ENCODE measurements at regions not wholly inside any gene's neighbourhood (a gene's known extent, or its start where the extent isn't known, plus 50 kb on each side); places are given as distances from the start of the nearest gene placed in this dataset.

DNA sequence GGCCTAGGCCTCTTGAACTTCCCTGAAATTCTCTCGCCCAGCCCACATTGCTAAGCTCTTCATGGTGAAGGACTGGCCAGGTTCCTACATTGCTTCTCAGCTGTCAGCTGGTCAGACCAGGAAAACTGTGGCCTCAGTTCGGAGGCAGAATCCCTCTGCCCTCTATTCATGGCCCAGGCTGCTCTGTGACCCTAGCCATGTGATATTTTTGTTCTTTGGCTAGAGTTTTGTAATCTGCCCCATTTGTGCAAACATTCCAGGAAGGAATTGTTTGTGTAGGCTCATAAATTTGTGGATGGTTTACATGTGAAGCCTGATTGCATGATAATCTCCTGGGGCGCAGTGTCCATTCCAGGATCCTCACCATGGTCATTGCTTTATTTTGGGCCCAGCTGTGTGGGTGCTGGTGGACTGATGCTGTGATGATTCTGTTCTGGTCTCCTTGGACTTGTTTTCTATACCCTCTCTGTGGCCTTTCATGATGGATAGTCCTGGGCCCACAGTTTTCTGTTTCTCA, 149.1 kb upstream of the E2F8 start:
- peaks cover 0 to 4% (median 2%) of the 10 kb centered on the region in 7 donors for H3K9me3 Mint-ChIP-seq
- Histone ChIP-seq H3K27me3 (ENCODE audit: control insufficient read depth in 2 of 2, insufficient read depth in 2 of 2, low read length in 2 of 2) (no peaks in the 10 kb centered on the region), H3K36me3 (replicated peaks in 1 of 2; ENCODE audit: control insufficient read depth in 1 of 2, insufficient read depth in 2 of 2, low read length in 2 of 2) (no peaks in the 10 kb centered on the region), H3K4me1 (ENCODE audit: control insufficient read depth in 1 of 2, insufficient read depth in 2 of 2, low read length in 2 of 2) (no peaks in the 10 kb centered on the region), H3K4me2 (replicated peaks; ENCODE audit: extremely low read depth, low read length, poor library complexity, severe bottlenecking) (no peak overlapping the region), H3K79me2 (ENCODE audit: insufficient read depth, low read length) (no peaks in the 10 kb centered on the region), H4K20me1 (ENCODE audit: insufficient read depth, low read length) (no peaks in the 10 kb centered on the region), H3K9ac (ENCODE audit: insufficient read depth, low read length, poor library complexity, severe bottlenecking) (no peak overlapping the region), H3K27ac (ENCODE audit: low read depth in 1 of 2, low read length in 2 of 2) (no peak overlapping the region), H3K4me3 (replicated peaks in 1 of 3; ENCODE audit: low read depth in 2 of 3, low read length in 3 of 3) (no peak overlapping the region), H3K9me3 (replicated peaks in 1 of 2; ENCODE audit: control insufficient read depth in 1 of 2, insufficient read depth in 1 of 2, low read length in 2 of 2) (no peaks in the 10 kb centered on the region), H2AFZ (ENCODE audit: insufficient read depth, low read depth, low read length, poor library complexity, severe bottlenecking) (no peak overlapping the region)
- intact Hi-C loops (cut with micrococcal nuclease) = no loop called here
- no peaks in the 10 kb centered on the region for H3K4me1 Mint-ChIP-seq
- no peak for DNase-seq
- peaks cover 4 to 6% (median 5%) of the 10 kb centered on the region in 3 donors for H3K27me3 Mint-ChIP-seq (ENCODE audit: low read depth in 3 of 3)
- TF ChIP-seq, protein P1, sequence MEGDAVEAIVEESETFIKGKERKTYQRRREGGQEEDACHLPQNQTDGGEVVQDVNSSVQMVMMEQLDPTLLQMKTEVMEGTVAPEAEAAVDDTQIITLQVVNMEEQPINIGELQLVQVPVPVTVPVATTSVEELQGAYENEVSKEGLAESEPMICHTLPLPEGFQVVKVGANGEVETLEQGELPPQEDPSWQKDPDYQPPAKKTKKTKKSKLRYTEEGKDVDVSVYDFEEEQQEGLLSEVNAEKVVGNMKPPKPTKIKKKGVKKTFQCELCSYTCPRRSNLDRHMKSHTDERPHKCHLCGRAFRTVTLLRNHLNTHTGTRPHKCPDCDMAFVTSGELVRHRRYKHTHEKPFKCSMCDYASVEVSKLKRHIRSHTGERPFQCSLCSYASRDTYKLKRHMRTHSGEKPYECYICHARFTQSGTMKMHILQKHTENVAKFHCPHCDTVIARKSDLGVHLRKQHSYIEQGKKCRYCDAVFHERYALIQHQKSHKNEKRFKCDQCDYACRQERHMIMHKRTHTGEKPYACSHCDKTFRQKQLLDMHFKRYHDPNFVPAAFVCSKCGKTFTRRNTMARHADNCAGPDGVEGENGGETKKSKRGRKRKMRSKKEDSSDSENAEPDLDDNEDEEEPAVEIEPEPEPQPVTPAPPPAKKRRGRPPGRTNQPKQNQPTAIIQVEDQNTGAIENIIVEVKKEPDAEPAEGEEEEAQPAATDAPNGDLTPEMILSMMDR (IDR thresholded peaks at IDR 0.05) = no peak
- 100% methylated on average over 1 of the region's 3 CpGs for WGBS (ENCODE audit: insufficient coverage)
- H3K4me3 Mint-ChIP-seq = no peak overlapping the region
- no peak overlapping the region for H3K27ac Mint-ChIP-seq
- no peaks in the 10 kb centered on the region for H3K36me3 Mint-ChIP-seq

DNA sequence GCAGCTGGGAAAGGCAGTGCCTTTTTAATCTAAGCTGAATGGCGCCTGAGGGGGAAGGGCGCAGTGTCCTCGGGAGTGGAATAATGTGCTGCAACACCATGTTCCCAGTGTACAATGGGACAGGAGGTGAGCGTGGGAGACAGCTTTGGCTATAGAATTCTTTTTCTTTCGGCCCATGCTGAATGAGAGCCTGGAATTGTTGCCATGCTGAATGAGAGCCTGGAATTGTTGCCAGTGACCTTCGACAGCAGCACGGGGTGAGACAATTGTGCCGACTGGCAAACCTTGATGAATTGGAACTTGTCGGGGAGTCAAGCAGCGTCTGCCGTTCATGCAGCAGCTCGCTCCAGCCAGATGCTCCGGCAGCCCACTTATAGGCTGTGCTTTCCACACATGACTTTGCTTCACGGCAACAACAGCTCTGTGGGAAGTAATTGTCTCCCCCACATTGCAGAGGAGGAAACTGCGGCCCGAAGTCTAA, 141.4 kb upstream of the E2F8 start:
- Mint-ChIP-seq H3K27me3 (ENCODE audit: low read depth in 3 of 3) (peaks cover 12 to 16% (median 14%) of the 10 kb centered on the region in 3 donors), H3K36me3 (no peaks in the 10 kb centered on the region), H3K4me3 (no peak overlapping the region), H3K27ac (no peak overlapping the region), H3K4me1 (no peaks in the 10 kb centered on the region), H3K9me3 (peaks cover 0 to 3% (median 0%) of the 10 kb centered on the region in 7 donors)
- TF ChIP-seq, protein P1 (IDR thresholded peaks at IDR 0.05) = no peak
- Histone ChIP-seq H2AFZ (ENCODE audit: insufficient read depth, low read depth, low read length, poor library complexity, severe bottlenecking) (no peak overlapping the region), H3K27me3 (ENCODE audit: control insufficient read depth in 2 of 2, insufficient read depth in 2 of 2, low read length in 2 of 2) (peaks cover 2 to 6% of the 10 kb centered on the region in 2 donors), H3K9ac (ENCODE audit: insufficient read depth, low read length, poor library complexity, severe bottlenecking) (no peak overlapping the region), H3K36me3 (replicated peaks in 1 of 2; ENCODE audit: control insufficient read depth in 1 of 2, insufficient read depth in 2 of 2, low read length in 2 of 2) (no peaks in the 10 kb centered on the region), H3K4me3 (replicated peaks in 1 of 3; ENCODE audit: low read depth in 2 of 3, low read length in 3 of 3) (no peak overlapping the region), H3K4me1 (ENCODE audit: control insufficient read depth in 1 of 2, insufficient read depth in 2 of 2, low read length in 2 of 2) (no peaks in the 10 kb centered on the region), H3K4me2 (replicated peaks; ENCODE audit: extremely low read depth, low read length, poor library complexity, severe bottlenecking) (no peak overlapping the region), H3K79me2 (ENCODE audit: insufficient read depth, low read length) (no peaks in the 10 kb centered on the region), H3K27ac (ENCODE audit: low read depth in 1 of 2, low read length in 2 of 2) (no peak overlapping the region), H3K9me3 (replicated peaks in 1 of 2; ENCODE audit: control insufficient read depth in 1 of 2, insufficient read depth in 1 of 2, low read length in 2 of 2) (no peaks in the 10 kb centered on the region), H4K20me1 (ENCODE audit: insufficient read depth, low read length) (no peaks in the 10 kb centered on the region)
- no peak for DNase-seq
- intact Hi-C loops (cut with micrococcal nuclease) = no loop called here
- 90% methylated on average over 11 of the region's 16 CpGs for WGBS (ENCODE audit: insufficient coverage)
